Stimulated activated naive CD8-positive, alpha-beta T cell treated with anti-CD3 and anti-CD28 coated beads, Interleukin-15, Interleukin-2, amounts not matched to agents 100 U/mL and 50 U/mL, for 24 hours (primary cell): ENCODE measurements at regions not wholly inside any gene's neighbourhood (a gene's known extent, or its start where the extent isn't known, plus 50 kb on each side); places are given as distances from the start of the nearest gene placed in this dataset.
"Not testable (repeated sequence)": the region's sequence is repeated elsewhere in the genome, so short reads cannot be mapped to it uniquely, and the experiment has no call there.

Source experiments
- ATAC-seq: fragments of 150-1000 bp; cut with Tn5 transposase; one replicate; pipeline ENCODE4 v1.10.0; 2021
- DNase-seq: peaks from one replicate; pipeline ENCODE4 v3.0.0; 2021

DNA sequence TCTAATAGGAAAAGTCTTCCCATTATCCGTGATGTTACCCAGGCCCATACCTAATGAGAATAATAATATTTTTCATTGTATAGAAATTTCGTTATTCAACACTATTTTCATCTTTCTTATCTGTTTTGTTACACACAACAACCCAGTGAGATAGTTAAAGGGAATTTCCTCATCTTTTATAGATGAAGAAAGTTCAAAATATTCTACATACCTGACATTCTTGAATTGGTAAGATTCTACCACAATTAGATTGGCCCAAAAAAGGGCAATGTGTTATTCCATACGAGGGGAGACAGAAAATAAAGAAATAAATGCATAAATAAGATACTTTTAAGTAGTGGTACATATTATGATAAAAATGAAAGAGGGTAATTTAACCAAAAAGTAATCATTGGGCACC, 405.5 kb upstream of the ADAMTS5 start:
- DNase-seq (no peak), ATAC-seq (no peak)

GRCh38 chr21:27371975-27372331, 405.1 kb upstream of the ADAMTS5 start:
- ATAC-seq (no peak), DNase-seq (no peak)

- DNase-seq (no peak), ATAC-seq (no peak)
Observed at GRCh38 chr21:27371115-27371974, 404.5 kb upstream of the ADAMTS5 start.

- DNase-seq (no peak), ATAC-seq (no peak)
Observed at GRCh38 chr21:27369978-27370571, 403.2 kb upstream of the ADAMTS5 start.

- ATAC-seq = no peak
- DNase-seq = no peak
Observed at GRCh38 chr21:27369234-27369633, 402.3 kb upstream of the ADAMTS5 start.

GRCh38 chr21:27366646-27367235, 399.9 kb upstream of the ADAMTS5 start:
- DNase-seq = no peak

GRCh38 chr21:27366036-27366435, 399.1 kb upstream of the ADAMTS5 start:
- no peak for DNase-seq
- no peak for ATAC-seq

More at GRCh38 chr21:27366646-27367235, 399.9 kb upstream of the ADAMTS5 start:
- ATAC-seq = no peak

DNA sequence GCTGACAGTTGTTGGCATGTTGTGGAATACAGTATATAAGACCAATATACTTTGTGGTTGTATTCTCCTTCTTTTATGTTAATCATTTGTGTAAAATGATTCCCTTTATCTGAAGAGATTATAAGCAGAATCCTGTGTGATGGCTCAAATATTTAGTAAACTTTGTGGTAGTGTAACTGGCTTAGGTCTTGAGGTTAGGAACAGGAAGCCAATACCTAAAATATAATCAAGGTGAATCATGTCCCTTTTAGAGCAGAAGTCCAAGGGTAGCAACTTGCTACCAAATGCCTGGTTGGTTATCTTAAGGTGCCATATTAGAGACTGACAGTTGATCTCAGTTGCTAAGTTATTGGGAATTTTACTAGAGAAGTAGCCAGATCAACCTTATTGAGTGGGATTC, 398.5 kb upstream of the ADAMTS5 start:
- no peak for ATAC-seq

DNA sequence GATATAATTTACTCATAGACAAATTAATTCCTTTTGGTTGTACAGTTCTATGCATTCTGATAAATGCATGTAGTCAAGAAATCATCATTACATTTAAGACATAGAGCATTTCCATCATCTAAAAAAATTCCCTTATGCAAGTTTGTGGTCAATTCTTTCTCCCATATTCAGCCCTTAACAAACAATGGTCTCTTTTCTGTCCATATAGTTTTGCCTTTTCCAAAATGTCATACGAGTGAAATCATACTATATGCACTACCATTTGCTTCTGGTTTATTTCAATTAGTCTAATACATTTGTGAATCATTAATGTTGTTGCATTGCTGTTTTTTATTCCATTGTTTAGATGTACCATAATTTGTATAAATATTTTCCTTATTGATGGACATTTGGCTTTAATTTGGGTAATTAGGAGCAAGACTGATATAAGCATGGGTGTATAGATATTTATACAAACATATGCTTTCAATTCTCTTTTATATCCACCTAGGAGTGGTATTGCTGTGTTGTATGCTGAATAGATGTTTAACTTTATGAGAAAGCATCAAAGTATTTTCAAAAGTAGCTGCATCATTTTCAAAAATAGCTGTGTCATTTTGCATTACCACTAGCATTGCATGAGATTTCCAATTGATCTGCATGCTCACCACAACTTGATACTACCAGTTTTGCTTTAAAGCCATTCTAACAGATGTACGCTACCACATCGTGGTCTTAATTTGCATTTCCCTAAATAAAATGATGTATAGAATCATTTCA, 397.0 kb upstream of the ADAMTS5 start:
- ATAC-seq (no peak), DNase-seq (no peak)

More for the DNA sequence above, 398.5 kb upstream of the ADAMTS5 start:
- DNase-seq = no peak

GRCh38 chr21:27362249-27362648, 395.4 kb upstream of the ADAMTS5 start:
- DNase-seq (no peak), ATAC-seq (no peak)

DNA sequence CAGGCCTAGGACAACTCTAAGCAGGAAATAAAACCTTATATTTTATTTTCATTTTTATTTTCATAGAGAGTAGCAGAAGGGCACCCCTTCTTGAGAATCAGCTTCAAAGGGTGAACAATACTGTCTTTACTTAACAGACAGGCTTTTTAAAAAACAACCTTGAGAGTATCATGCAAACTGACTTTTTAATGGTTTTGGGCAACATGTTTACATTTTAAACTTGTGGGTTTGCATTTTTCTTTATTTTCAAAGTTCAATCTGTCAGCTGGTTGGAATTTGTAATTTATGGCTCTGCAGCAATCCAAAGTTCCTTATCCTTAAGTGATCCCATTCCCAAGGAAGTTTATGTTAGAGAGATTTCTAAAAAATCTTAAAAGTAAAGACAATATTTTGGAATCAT, 392.3 kb upstream of the ADAMTS5 start:
- DNase-seq = no peak
- no peak for ATAC-seq

DNA sequence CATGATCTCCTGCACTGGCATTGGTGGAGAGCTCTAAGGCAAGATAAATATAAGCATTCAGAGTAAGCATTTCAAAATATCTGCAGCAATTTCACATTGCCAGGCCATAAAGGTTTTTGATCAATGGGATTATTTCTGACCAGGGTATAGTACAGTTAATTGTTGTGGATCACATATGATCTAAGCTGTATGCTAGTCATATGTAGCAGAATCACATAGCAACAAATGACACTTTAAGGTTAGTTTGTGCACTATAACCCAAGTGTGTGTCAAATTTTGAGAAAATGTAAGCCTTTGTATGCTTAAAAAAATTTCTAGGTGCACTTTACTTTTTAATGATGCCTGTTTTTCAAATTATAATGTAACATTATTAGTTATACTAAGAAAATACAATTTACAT, 386.0 kb upstream of the ADAMTS5 start:
- ATAC-seq (no peak), DNase-seq (no peak)

- no peak for DNase-seq
- no peak for ATAC-seq
Observed at GRCh38 chr21:27346041-27346448, 379.2 kb upstream of the ADAMTS5 start.

- ATAC-seq (no peak), DNase-seq (no peak)
Observed at GRCh38 chr21:27339902-27340301, 373.0 kb upstream of the ADAMTS5 start.

- ATAC-seq, DNase-seq: not testable (repeated sequence)
Observed at GRCh38 chr21:27338007-27338406, 371.1 kb upstream of the ADAMTS5 start.

GRCh38 chr21:27333096-27333495, 366.2 kb upstream of the ADAMTS5 start:
- ATAC-seq = no peak

DNA sequence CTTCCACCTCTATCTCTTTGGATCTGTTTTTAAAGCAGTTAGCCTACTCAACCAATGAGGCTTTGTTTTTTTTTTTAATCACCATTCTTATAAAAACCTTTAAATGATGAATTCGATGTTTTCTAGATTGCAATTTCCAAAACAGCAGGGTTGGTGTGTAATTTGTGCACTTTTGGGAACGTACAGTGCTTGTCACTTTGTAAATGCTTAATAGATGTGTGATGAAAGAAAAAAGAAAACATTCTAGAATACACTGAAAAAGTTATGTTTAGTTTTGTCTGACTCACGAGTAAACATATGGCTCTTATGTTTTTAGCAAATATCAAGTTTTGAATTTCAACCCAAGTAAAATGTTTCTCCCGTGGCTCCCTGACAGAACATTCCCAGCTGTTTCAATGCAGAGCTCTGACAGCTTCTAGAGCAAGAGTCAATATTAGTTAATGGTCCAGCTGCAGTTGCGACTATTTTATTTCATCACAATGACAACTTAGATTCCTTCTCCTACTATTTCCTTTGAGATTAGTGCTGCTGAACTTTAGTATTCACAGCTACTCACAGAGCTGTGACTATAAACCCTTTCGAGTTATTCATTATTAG, 362.5 kb upstream of the ADAMTS5 start:
- DNase-seq (no peak), ATAC-seq (no peak)

More at GRCh38 chr21:27333096-27333495, 366.2 kb upstream of the ADAMTS5 start:
- DNase-seq = no peak

DNA sequence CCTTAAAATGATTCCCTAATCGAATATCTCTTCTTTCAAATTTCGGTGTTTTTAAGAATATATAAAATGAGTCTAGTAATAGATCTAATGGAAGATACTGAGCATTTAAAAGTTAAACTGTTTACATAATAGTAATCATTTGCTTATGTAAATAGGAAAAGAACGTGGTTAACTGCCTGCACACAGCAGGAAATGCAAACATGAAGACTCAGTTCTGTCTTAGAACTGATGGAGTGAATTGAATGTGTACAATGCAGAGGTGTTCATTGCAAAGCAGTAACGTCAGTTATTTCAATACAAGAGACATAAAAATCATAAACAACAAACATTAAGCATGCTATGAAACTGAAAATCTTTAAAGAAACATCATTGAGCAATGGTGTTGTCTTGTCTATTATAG, 359.4 kb upstream of the ADAMTS5 start:
- ATAC-seq = no peak
- DNase-seq = no peak

GRCh38 chr21:27323331-27323730, 356.4 kb upstream of the ADAMTS5 start:
- no peak for ATAC-seq
- no peak for DNase-seq

- DNase-seq = no peak
- no peak for ATAC-seq
Observed at GRCh38 chr21:27321791-27322190, 354.9 kb upstream of the ADAMTS5 start.

GRCh38 chr21:27320868-27321267, 354.0 kb upstream of the ADAMTS5 start:
- DNase-seq (no peak), ATAC-seq (no peak)

- not testable (repeated sequence) for DNase-seq, ATAC-seq
Observed at GRCh38 chr21:27317601-27318000, 350.7 kb upstream of the ADAMTS5 start.
